HG03575 (cell line): ENCODE measurements at regions not wholly inside any gene's neighbourhood (a gene's known extent, or its start where the extent isn't known, plus 50 kb on each side); places are given as distances from the start of the nearest gene placed in this dataset.

ENCODE experiments used
- ATAC-seq: cut with Tn5 transposase; IDR thresholded peaks from one replicate; pipeline ENCODE4 v1.9.1; 2021; ENCODE audit not compliant: unreplicated experiment, insufficient number of reproducible peaks, low FRiP score; ENCODE audit errors: extremely low read depth

DNA sequence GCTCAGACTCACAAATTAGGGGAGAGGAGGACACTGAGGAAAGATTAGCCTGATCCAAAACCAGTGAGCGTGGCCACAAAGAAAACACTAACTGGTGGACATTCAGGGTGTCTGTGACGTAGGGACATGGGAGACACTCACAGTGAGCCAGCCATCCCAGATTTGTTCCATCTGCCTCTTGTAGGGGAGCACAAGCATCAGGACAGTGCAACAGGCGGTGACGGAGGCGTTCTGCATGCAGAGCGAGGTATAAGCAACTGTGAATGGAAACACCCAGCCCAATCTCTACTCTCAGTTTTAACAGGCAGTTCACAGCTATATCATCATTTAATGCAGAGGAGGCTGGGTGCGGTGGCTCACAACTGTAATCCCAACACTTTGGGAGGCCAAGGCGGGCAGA, 52.8 kb upstream of the TOMM7 start:
- no peak for ATAC-seq

DNA sequence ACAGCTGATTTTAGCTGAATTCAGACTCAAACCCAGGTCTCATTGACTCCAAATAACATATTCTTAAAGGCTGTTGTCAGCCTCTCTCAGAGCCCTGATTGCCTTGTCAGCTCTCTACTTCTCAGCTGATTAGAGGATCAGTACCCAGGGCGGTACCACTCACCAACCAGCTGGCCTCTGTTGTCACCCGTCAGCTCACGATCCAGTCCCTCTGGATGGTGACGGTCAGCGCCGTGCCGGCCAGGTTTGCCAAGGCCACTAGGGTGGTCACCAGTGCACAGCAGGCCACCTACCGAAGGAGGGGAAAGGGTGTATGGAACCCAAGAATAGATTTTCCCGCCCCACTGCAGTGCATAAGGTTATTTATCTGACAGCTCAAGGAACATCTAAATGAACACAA, 52.3 kb upstream of the TOMM7 start:
- no peak for ATAC-seq
